Embryonic facial prominence (tissue), 1 donor: ENCODE measurements at regions not wholly inside any gene's neighbourhood (a gene's known extent, or its start where the extent isn't known, plus 50 kb on each side); places are given as distances from the start of the nearest gene placed in this dataset.
"Not testable (repeated sequence)": the region's sequence is repeated elsewhere in the genome, so short reads cannot be mapped to it uniquely, and the experiment has no call there.

Source experiments
- DNase-seq: peaks from one replicate; pipeline ENCODE4 v3.0.0-alpha.2; 2016; ENCODE audit errors: extremely low spot score

- no peak for DNase-seq
Measured at GRCh38 chr1:78715181-78715661, 65.6 kb downstream of the IFI44 start.

GRCh38 chr1:78716186-78716585, 66.6 kb downstream of the IFI44 start:
- no peak for DNase-seq

DNA sequence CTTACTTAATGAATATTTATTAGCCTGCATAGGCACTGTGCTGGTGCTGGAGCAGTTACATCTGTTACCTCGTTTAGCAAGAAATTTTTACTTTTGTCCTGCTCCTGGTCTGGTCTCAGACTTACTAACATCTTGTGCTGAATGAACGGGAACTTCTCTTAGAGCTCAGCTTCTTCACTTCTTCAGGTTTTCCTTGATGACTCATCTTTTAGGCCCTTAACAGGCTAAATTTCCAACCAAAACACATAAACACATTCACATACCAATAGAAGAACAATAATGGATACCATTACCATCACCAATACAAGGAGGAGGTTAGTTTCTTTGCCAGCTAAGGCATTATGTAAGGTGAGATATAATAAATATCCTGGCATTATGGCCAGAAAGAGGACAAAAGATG, 68.9 kb downstream of the IFI44 start:
- DNase-seq: no peak

DNA sequence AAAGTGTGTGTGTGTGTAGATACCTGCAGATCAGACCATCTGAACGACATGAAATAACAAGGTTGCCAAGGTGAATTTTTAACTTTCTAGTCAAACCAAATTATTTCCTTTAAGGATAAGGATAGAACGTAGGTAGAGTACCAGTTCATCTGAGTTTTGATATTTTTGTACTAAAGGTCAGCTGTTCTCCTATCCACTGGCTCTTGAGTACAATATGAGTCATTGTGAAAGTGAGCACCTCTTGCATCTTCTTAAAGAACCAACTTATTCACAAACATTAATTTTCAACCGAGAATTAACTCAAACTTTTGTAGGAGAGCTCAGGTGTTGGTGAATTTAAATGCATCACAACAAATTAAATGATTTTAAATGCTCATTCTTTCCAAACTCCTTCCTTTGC, 71.5 kb downstream of the IFI44 start:
- no peak for DNase-seq

- no peak for DNase-seq
Measured at GRCh38 chr1:78722105-78722504, 72.5 kb downstream of the IFI44 start.

- no peak for DNase-seq
Measured at GRCh38 chr1:78722521-78722920, 72.9 kb downstream of the IFI44 start.

GRCh38 chr1:78722947-78723346, 73.3 kb downstream of the IFI44 start:
- no peak for DNase-seq

GRCh38 chr1:78726686-78727085, 77.1 kb downstream of the IFI44 start:
- no peak for DNase-seq

GRCh38 chr1:78728359-78728758, 78.7 kb downstream of the IFI44 start:
- DNase-seq: no peak

DNA sequence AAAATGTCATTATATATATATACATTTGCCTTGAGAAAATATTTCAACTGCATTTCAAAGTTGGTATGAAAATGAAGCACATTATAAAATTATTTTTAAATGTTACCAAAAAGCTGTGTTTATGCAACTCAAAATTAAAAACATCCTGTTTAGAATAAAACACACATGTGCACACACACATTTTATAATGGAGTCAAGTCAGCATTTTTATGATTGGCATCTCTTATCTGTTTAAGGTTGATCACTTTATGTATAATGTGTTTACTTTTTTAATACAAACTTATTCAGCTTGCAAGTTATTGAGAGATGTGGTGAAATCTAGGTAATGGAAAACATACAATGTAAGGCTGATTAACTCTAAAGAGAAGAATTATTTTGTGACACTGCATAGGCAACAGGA, 80.4 kb downstream of the IFI44 start:
- no peak for DNase-seq

DNA sequence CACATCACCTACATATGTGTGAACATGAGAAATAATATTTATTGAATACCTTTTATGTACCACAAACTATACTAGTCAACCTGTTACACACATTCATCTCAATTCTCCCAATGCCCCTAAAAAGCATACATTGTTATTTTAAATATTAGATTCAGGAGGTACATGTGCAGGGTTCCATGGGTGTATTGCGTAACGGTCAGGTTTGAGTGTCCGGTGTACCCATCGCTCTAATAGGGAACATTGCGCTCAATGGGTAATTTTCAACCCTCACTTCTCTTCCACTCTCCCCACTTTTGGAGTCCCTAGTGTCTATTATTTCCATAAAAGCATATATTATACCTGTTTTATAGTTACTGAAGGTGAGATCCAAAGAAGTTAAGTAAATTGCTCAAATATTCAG, 82.0 kb downstream of the IFI44 start:
- no peak for DNase-seq

DNA sequence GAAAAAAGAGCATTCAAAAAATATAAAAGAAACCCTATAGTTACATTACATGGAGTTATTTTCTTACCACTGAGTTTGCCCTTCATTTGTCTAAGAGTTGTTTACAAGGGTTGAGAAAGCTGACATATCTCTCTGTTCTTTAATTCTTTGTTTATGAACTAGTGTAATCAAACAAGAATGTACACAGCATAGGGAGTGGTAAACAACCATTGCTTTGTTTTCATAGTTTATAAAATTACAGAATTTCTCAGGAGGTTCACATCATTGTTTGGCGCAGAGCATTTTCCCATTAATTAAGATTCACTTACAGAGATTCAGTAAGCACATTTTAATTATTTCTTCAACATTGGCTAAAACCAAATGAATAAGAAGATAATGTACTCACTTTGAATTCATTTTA, 87.6 kb downstream of the IFI44 start:
- DNase-seq: no peak

GRCh38 chr1:78743626-78744025, 94.0 kb downstream of the IFI44 start:
- DNase-seq: no peak

DNA sequence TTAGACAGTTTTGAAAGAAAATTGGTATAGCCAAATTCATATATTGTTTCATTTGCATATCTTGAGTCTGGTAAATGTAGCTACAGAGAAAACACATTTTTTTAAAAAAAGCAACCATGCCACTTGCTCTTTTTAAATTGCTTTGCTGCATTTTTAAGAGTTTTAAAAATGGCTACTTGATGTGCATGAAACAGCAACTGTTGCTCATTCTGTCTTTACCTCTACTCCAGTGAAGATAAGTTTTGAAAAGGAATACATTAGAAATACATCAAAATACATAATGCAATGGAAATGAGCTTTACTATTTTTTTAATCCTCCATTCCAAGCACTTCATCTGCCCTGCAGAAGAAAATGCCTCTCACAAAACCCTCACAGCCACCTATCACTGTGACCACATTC, 95.5 kb downstream of the IFI44 start:
- DNase-seq: no peak

- DNase-seq: not testable (repeated sequence)
Measured at GRCh38 chr1:78753679-78754078, 104.0 kb downstream of the IFI44 start.

DNA sequence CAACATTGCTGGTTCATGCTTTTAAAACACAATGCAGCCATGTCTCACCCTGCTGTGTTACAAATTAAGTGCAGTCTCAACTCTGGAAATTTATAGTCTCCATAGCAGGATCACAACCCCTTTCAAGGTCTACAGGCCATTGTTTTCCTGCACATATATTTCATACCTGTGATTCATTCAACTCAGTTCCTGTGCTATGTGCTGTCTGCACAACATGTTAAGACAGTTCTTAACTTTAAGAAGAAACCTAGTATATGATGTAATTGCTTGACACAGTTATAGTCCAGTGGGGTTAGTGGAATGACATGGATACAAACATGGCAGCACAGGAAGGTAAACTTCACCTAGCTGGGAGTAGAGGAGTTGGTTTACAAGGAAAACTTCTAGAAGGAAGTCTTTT, 106.4 kb downstream of the IFI44 start:
- DNase-seq: no peak

- no peak for DNase-seq
Measured at GRCh38 chr1:78758506-78758905, 108.9 kb downstream of the IFI44 start.

GRCh38 chr1:78759881-78760280, 110.2 kb downstream of the IFI44 start:
- DNase-seq: no peak

DNA sequence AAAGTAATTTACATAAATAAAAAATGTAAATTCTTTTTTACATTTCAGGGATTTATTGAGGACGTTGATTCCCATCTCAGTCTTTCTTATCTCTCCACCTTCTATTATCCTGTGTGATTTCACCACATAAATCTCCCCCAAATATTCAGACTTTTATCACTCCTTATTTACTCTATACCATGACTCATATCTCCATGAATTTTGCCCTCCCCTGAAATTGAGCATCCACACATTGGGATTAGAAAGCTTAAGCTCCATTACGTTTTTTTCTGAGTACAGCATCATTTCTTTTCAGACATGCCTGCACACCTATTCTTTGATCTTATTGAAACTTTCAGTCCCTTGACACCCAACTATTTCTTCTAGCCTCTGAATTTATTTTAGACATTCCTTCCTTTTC, 111.2 kb downstream of the IFI44 start:
- DNase-seq: no peak

- no peak for DNase-seq
Measured at GRCh38 chr1:78762113-78762512, 112.5 kb downstream of the IFI44 start.

- no peak for DNase-seq
Measured at GRCh38 chr1:78765489-78765888, 115.9 kb downstream of the IFI44 start.

- no peak for DNase-seq
Measured at GRCh38 chr1:78779831-78780230, 130.2 kb downstream of the IFI44 start.

- DNase-seq: no peak
Measured at GRCh38 chr1:78787544-78787943, 137.9 kb downstream of the IFI44 start.

- DNase-seq: no peak
Measured at GRCh38 chr1:78790174-78790573, 140.5 kb downstream of the IFI44 start.

GRCh38 chr1:78792756-78793155, 143.1 kb downstream of the IFI44 start:
- DNase-seq: no peak
